ENCODE measurements at regions not wholly inside any gene's neighbourhood (a gene's known extent, or its start where the extent isn't known, plus 50 kb on each side); places are given as distances from the start of the nearest gene placed in this dataset.

DNA sequence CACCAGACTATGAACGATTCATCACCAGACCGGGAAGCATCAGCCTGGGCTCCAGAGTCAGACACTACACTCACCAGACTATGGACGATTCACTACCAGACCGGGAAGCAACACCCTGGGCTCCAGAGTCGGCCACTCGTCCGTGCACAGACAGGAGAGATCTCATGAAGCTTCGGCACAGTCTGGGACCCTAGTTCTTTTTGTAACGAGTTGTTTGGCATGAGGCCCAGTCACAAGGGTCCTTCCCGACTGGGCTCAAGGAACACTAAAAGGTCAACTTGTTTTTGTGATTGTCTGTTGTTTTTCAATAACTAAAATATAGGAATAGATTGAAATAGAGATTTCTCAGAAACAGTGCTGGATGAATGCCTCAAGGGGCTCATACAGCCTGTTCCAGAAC is 1141.6 kb upstream of the MIR17HG start:
- Histone ChIP-seq H3K27me3 (ENCODE audit: control insufficient read depth, insufficient read depth, low read length) (no peaks in the 10 kb centered on the region), H2BK120ac (ENCODE audit: low read depth, low read length) (no peak overlapping the region), H3K27ac (ENCODE audit: insufficient read depth, low read length) (no peak overlapping the region), H4K20me1 (ENCODE audit: insufficient read depth, low read length) (no peaks in the 10 kb centered on the region), H3K4ac (ENCODE audit: low read depth, low read length) (no peak overlapping the region), H3K9me3 (ENCODE audit: control insufficient read depth, insufficient read depth, low read length) (peaks cover 5% of the 10 kb centered on the region; the same call in 1 of the 2 replicates), H2AK5ac (ENCODE audit: low read depth, low read length) (no peak overlapping the region), H4K8ac (ENCODE audit: low read depth in 2 of 2, low read length in 2 of 2) (no peak overlapping the region), H3K9me1 (ENCODE audit: insufficient read depth, low read length) (no peaks in the 10 kb centered on the region), H3K18ac (ENCODE audit: low read depth, low read length) (no peak overlapping the region), H3K9ac (ENCODE audit: low read depth, low read length) (no peak overlapping the region), H2AFZ (replicated peaks; ENCODE audit: low read length, poor library complexity) (no peak overlapping the region), H3K4me1 (ENCODE audit: control insufficient read depth, insufficient read depth, low read length) (no peaks in the 10 kb centered on the region), H3K56ac (ENCODE audit: extremely low read depth, insufficient read depth, low read length) (no peak overlapping the region), H3K4me2 (ENCODE audit: low read depth, low read length) (no peak overlapping the region), H2BK5ac (ENCODE audit: low read depth, low read length, poor library complexity, severe bottlenecking) (no peak overlapping the region), H3K79me1 (ENCODE audit: low read depth in 1 of 2, low read length in 2 of 2) (no peaks in the 10 kb centered on the region), H3K23ac (ENCODE audit: low read depth, low read length) (no peak overlapping the region), H4K5ac (ENCODE audit: low read depth, low read length) (no peak overlapping the region), H2BK20ac (ENCODE audit: low read depth, low read length) (no peak overlapping the region), H3K4me3 (ENCODE audit: insufficient read depth, low read depth, low read length) (no peak overlapping the region), H2AK9ac (replicated peaks; ENCODE audit: low read depth, low read length, poor library complexity) (no peak overlapping the region), H3K36me3 (ENCODE audit: control insufficient read depth, insufficient read depth, low read length) (no peaks in the 10 kb centered on the region), H3K14ac (replicated peaks; ENCODE audit: low read depth, low read length) (no peak overlapping the region), H2BK15ac (ENCODE audit: low read depth, low read length) (no peak overlapping the region), H4K91ac (ENCODE audit: insufficient read depth, low read depth, low read length) (no peak overlapping the region)
- ATAC-seq (ENCODE audit: low read depth) = no peak
- intact Hi-C loops (cut with micrococcal nuclease) = no loop called here
- no CpG with 5 or more reads among the region's 10 CpGs for WGBS, 2 experiments (ENCODE audit: extremely low coverage in 2 of 2, insufficient read length in 1 of 2)
- ChIA-PET POLR2A (ENCODE audit: unreplicated experiment) (interaction anchor here (0.5 kb wide), 1 partner anchor 558 kb away, joined by 3 read pairs; no protein-coding TSS in a partner anchor), CTCF (no interaction called here)
- in situ Hi-C loops (cut with MboI; ENCODE audit: low sequenced_read_pairs) = no loop called here
- TF ChIP-seq RAD21 (IDR thresholded peaks at IDR 0.05; ENCODE audit: low read length) (no peak), SMC3 (IDR thresholded peaks at IDR 0.05; ENCODE audit: low read depth, low read length) (no peak), RFX5 (IDR thresholded peaks at IDR 0.05; ENCODE audit: low read depth, low read length) (no peak), RCOR1 (IDR thresholded peaks at IDR 0.05; ENCODE audit: insufficient replicate concordance, low read length) (no peak), ELK1 (IDR thresholded peaks at IDR 0.05; ENCODE audit: borderline replicate concordance, low read depth, low read length) (no peak), MAZ (IDR thresholded peaks at IDR 0.05; ENCODE audit: borderline replicate concordance, low read depth, low read length) (no peak), CTCF (conservative IDR thresholded peaks at IDR 0.05; ENCODE audit: low read depth, low read length) (no peak), CEBPB (IDR thresholded peaks at IDR 0.05; ENCODE audit: low read depth, low read length) (no peak), CHD1 (IDR thresholded peaks at IDR 0.05; ENCODE audit: low read depth, low read length) (no peak), BHLHE40 (IDR thresholded peaks at IDR 0.05; ENCODE audit: low read depth, low read length) (no peak), NFE2L2 (IDR thresholded peaks at IDR 0.05; ENCODE audit: low read depth, low read length) (no peak), FOS (IDR thresholded peaks at IDR 0.05; ENCODE audit: low read depth, low read length) (no peak), POLR2A (IDR thresholded peaks at IDR 0.05; ENCODE audit: low read depth, low read length) (no peak), MAFK (IDR thresholded peaks at IDR 0.05; ENCODE audit: low read depth, low read length) (no peak), MXI1 (IDR thresholded peaks at IDR 0.05; ENCODE audit: borderline replicate concordance, low read depth, low read length) (no peak)
- TF ChIP-seq, protein P1, sequence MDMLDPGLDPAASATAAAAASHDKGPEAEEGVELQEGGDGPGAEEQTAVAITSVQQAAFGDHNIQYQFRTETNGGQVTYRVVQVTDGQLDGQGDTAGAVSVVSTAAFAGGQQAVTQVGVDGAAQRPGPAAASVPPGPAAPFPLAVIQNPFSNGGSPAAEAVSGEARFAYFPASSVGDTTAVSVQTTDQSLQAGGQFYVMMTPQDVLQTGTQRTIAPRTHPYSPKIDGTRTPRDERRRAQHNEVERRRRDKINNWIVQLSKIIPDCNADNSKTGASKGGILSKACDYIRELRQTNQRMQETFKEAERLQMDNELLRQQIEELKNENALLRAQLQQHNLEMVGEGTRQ (IDR thresholded peaks at IDR 0.05; ENCODE audit: low read depth, low read length) = no peak
- dilution Hi-C loops (cut with HindIII; ENCODE audit: low sequenced_read_pairs, unreplicated experiment) = no loop called here
- no peak for DNase-seq
- BruUV-seq (replicated peaks) = no TSS peak

Measured in IMR-90 (cell line).